Ishikawa (cell line): ENCODE measurements at regions not wholly inside any gene's neighbourhood (a gene's known extent, or its start where the extent isn't known, plus 50 kb on each side); places are given as distances from the start of the nearest gene placed in this dataset.

Source experiments
- CEBPB ChIP-seq: IDR thresholded peaks from 2 replicates; pipeline ENCODE4 v1.6.1; 2012
- CREB1 ChIP-seq: IDR thresholded peaks from 2 replicates; pipeline ENCODE4 v1.6.1; 2012; ENCODE audit warnings: low read depth
- EGR1 ChIP-seq: IDR thresholded peaks from 2 replicates; pipeline ENCODE4 v1.6.1; 2012
- EP300 ChIP-seq: IDR thresholded peaks from 2 replicates; pipeline ENCODE4 v1.6.1; 2012; ENCODE audit warnings: borderline replicate concordance
- FOXM1 ChIP-seq: IDR thresholded peaks from 2 replicates; pipeline ENCODE4 v1.6.1; 2012; ENCODE audit warnings: low read depth, borderline replicate concordance
- MAX ChIP-seq: IDR thresholded peaks from 2 replicates; pipeline ENCODE4 v1.6.1; 2012
- NFIC ChIP-seq: IDR thresholded peaks from 2 replicates; pipeline ENCODE4 v1.6.1; 2012
- RAD21 ChIP-seq: IDR thresholded peaks from 2 replicates; pipeline ENCODE4 v1.6.1; 2012; ENCODE audit warnings: low read depth
- REST ChIP-seq: IDR thresholded peaks from 2 replicates; pipeline ENCODE4 v1.6.1; 2012; ENCODE audit warnings: low read depth, mild to moderate bottlenecking
- TAF1 ChIP-seq: IDR thresholded peaks from 2 replicates; pipeline ENCODE4 v1.6.1; 2012; ENCODE audit warnings: low read depth, mild to moderate bottlenecking
- TCF12 ChIP-seq: IDR thresholded peaks from 2 replicates; pipeline ENCODE4 v1.6.1; 2012; ENCODE audit warnings: low read depth
- TEAD4 ChIP-seq: IDR thresholded peaks from 2 replicates; pipeline ENCODE4 v1.6.1; 2012
- YY1 ChIP-seq: IDR thresholded peaks from 2 replicates; pipeline ENCODE4 v1.6.1; 2012; ENCODE audit warnings: low read depth
- ZBTB7A ChIP-seq: IDR thresholded peaks from 2 replicates; pipeline ENCODE4 v1.6.1; 2012; ENCODE audit warnings: low read depth
- TF ChIP-seq, protein P1 (sequence below): IDR thresholded peaks from 2 replicates; pipeline ENCODE4 v1.6.1; 2012

- TF ChIP-seq EP300 (no peak), CEBPB (no peak), CREB1 (no peak), TAF1 (no peak), ZBTB7A (no peak), FOXM1 (no peak), YY1 (no peak), MAX (no peak)
These were observed 123.0 kb upstream of the PUDP start for GRCh38 chrX:7270933-7271332.

DNA sequence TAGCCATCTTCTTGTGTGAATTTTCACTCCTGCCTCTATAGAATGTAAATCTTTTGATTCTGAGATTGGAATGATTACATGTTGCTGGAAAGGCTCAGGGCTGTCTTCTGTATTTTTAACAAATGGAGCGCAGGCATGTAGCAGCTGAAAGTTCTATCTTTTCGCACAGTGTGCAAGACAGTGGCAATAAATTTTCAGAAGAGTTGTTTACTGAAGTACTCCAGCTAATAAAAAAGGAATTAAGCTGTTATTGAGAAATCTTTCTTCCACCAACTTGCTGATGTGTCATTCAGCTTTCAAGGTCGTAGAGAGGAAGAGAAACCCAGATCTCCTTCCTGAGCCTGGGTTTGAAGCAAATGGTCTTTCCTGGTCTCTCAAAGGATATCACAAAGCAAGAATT, 122.0 kb upstream of the PUDP start:
- TF ChIP-seq TCF12, result no peak
- no peak for TF ChIP-seq CREB1
- no peak for TF ChIP-seq REST
- no peak for TF ChIP-seq ZBTB7A
- no peak for TF ChIP-seq EP300
- no peak for TF ChIP-seq EGR1
- TF ChIP-seq FOXM1, result no peak
- no peak for TF ChIP-seq CEBPB
- no peak for TF ChIP-seq MAX
- TF ChIP-seq NFIC, result no peak

DNA sequence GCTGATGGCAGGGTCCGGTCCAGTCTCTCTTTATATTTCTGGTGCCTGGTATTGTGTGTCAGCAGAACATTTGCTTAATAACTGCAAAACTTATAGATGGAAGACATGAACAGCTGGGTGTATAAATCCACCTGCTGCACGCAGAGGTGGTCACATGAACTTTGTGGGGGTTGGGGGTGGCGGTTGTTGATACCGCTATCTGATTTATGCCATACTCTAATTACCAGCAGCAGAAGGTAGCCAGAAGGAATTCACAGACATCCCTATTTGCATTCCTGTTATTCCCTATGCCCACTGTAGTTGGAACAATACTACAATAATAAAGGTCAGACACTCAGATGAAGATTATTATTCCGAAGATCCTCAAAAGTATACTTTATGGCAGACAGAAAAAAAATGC, 121.6 kb upstream of the PUDP start:
- no peak for TF ChIP-seq EGR1

DNA sequence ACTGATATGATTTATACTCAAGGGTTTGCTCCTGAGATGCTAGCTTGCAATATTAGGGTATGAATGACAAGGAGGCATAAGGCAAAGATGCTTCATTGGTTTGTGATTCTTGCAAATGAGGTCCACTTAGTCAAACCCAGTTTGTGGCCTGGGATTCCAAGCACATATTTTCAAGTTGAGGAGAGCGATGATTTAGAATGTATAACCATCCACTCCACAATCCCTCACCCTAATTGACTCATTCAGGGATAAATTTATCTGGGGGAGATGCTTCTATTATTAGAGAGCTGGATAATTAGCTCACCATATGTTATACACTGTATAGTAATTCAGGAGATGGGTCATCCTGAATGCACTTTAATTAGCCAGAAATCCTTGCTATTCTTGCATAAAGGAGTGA, 118.3 kb upstream of the PUDP start:
- TF ChIP-seq NFIC, result no peak

DNA sequence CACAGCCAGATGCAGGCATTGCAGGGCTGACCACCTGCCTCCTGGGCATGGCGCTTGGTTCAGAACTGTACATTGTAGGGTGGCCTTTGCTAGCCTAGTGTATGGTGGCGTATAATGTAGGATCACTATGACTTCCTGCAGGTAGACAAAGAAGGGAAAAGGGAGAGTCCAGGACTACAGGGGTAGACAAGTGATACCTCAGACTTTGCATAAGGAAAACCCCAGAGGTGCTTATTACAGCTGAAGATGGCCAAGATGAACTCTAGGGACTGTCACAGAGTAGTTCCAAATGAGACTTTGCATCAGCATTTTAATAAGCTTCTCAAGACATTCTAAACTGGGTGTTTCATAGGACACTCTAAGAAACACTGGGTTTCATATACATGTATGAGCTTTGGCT, 116.4 kb upstream of the PUDP start:
- TF ChIP-seq EGR1 (no peak), CEBPB (no peak), MAX (no peak), NFIC (no peak), FOXM1 (no peak), TEAD4 (no peak), TCF12 (no peak), YY1 (no peak), EP300 (no peak), RAD21 (no peak), REST (no peak), ZBTB7A (no peak), CREB1 (no peak), TAF1 (no peak)
- TF ChIP-seq, protein P1, sequence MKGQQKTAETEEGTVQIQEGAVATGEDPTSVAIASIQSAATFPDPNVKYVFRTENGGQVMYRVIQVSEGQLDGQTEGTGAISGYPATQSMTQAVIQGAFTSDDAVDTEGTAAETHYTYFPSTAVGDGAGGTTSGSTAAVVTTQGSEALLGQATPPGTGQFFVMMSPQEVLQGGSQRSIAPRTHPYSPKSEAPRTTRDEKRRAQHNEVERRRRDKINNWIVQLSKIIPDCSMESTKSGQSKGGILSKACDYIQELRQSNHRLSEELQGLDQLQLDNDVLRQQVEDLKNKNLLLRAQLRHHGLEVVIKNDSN, result no peak

DNA sequence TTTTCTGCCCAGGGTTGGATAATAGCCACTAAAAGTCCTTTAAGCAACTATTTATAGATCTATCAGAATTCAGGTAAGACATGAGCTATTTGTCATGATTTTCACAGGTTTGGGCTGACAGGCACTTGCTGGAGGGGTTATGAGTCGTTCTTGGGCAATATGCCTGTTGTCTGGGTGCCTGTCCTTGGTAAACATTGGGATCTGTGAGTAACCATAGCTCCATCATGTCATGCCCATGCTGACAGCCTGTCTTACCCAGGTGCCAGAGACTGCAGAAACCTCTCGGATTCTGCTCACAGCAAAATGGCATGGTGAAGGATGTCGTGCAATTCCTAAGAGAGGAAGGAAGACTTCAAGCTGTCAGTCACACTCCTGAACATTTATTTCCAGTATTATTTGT, 116.0 kb upstream of the PUDP start:
- no peak for TF ChIP-seq REST

DNA sequence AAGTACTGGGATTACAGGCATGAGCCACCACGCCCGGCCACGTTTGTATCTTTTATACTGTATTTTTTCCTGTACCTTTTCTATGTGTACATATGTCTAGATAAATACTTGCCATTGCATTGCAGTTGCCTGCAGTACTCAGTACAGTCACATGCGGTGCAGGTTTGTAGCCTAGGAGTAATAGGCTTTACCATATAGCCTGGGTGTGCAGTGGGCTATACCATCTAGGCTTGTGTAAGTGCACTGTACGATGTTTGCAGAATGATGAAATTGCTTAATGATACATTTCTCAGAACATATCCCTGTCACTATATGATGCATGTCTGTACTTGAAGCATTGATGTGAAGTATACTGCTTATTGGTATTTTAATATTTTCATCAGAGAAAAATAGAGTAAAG, 115.4 kb upstream of the PUDP start:
- no peak for TF ChIP-seq FOXM1
- TF ChIP-seq EGR1, result no peak
- TF ChIP-seq EP300, result no peak
- TF ChIP-seq RAD21, result no peak
- no peak for TF ChIP-seq CREB1
- no peak for TF ChIP-seq YY1
- TF ChIP-seq TCF12, result no peak
- no peak for TF ChIP-seq REST
- no peak for TF ChIP-seq NFIC
- TF ChIP-seq, protein P1, result no peak
- no peak for TF ChIP-seq TAF1
- no peak for TF ChIP-seq ZBTB7A
- TF ChIP-seq MAX, result no peak
